ENCODE measurements at regions not wholly inside any gene's neighbourhood (a gene's known extent, or its start where the extent isn't known, plus 50 kb on each side); places are given as distances from the start of the nearest gene placed in this dataset.

DNA sequence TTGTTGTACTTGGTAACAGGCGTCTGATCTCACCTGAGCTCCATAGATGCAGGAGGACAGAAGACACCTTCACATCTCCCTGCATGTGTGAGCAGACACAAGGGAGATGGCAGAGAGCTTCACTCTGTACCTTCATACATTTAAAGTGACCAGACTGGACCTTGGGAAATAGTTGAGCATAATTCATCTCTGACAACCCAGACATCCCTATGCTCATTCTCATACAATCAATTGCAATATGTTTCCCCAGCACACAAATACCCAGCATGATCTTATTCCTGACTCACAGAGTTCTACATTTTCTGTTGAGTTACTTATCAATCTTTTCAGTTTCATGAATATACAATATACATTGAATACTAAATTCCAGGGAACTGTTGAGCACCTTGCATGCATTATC lies 488.2 kb upstream of the API5 start:
- H3K27me3 ChIP-seq (ENCODE audit: insufficient read depth, low read depth, low read length): no peaks in the 10 kb centered on the region
- no peaks in the 10 kb centered on the region for H3K9me3 ChIP-seq (ENCODE audit: low read length)
- H3K27ac ChIP-seq (ENCODE audit: low read length): no peak overlapping the region
- H2AFZ ChIP-seq (ENCODE audit: low read depth, low read length): no peak overlapping the region
- H3K9ac ChIP-seq (ENCODE audit: low read length): no peak overlapping the region
- no peaks in the 10 kb centered on the region for H3K36me3 ChIP-seq (ENCODE audit: insufficient read depth, low read length)
- H3F3A ChIP-seq (ENCODE audit: insufficient read depth, low read length, poor library complexity, severe bottlenecking): no peaks in the 10 kb centered on the region
- H4K20me1 ChIP-seq (ENCODE audit: insufficient read depth): no peaks in the 10 kb centered on the region
- no peaks in the 10 kb centered on the region for H3K9me2 ChIP-seq (ENCODE audit: insufficient read depth, low read length)
- no peak overlapping the region for H3K4me2 ChIP-seq (ENCODE audit: low read length)
- no peaks in the 10 kb centered on the region for H3K79me2 ChIP-seq (replicated peaks; ENCODE audit: insufficient read depth, low read length)
- H3K4me3 ChIP-seq (ENCODE audit: low read length): no peak overlapping the region
- TF ChIP-seq RAD21 (conservative IDR thresholded peaks at IDR 0.05) (no peak), EZH2 (IDR thresholded peaks at IDR 0.05; ENCODE audit: borderline replicate concordance, insufficient read depth, low read length, poor library complexity, severe bottlenecking) (no peak), POLR2AphosphoS5 (IDR thresholded peaks at IDR 0.05) (no peak), TAF1 (IDR thresholded peaks at IDR 0.05; ENCODE audit: low read depth) (no peak), EP300 (conservative IDR thresholded peaks at IDR 0.05; ENCODE audit: poor library complexity, severe bottlenecking) (no peak), MXI1 (conservative IDR thresholded peaks at IDR 0.05; ENCODE audit: poor library complexity, severe bottlenecking) (no peak), SMC3 (conservative IDR thresholded peaks at IDR 0.05; ENCODE audit: poor library complexity) (no peak)
- TF ChIP-seq, protein P1, sequence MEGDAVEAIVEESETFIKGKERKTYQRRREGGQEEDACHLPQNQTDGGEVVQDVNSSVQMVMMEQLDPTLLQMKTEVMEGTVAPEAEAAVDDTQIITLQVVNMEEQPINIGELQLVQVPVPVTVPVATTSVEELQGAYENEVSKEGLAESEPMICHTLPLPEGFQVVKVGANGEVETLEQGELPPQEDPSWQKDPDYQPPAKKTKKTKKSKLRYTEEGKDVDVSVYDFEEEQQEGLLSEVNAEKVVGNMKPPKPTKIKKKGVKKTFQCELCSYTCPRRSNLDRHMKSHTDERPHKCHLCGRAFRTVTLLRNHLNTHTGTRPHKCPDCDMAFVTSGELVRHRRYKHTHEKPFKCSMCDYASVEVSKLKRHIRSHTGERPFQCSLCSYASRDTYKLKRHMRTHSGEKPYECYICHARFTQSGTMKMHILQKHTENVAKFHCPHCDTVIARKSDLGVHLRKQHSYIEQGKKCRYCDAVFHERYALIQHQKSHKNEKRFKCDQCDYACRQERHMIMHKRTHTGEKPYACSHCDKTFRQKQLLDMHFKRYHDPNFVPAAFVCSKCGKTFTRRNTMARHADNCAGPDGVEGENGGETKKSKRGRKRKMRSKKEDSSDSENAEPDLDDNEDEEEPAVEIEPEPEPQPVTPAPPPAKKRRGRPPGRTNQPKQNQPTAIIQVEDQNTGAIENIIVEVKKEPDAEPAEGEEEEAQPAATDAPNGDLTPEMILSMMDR (IDR thresholded peaks at IDR 0.05; ENCODE audit: poor library complexity, severe bottlenecking): no peak
- TF ChIP-seq, protein P2, sequence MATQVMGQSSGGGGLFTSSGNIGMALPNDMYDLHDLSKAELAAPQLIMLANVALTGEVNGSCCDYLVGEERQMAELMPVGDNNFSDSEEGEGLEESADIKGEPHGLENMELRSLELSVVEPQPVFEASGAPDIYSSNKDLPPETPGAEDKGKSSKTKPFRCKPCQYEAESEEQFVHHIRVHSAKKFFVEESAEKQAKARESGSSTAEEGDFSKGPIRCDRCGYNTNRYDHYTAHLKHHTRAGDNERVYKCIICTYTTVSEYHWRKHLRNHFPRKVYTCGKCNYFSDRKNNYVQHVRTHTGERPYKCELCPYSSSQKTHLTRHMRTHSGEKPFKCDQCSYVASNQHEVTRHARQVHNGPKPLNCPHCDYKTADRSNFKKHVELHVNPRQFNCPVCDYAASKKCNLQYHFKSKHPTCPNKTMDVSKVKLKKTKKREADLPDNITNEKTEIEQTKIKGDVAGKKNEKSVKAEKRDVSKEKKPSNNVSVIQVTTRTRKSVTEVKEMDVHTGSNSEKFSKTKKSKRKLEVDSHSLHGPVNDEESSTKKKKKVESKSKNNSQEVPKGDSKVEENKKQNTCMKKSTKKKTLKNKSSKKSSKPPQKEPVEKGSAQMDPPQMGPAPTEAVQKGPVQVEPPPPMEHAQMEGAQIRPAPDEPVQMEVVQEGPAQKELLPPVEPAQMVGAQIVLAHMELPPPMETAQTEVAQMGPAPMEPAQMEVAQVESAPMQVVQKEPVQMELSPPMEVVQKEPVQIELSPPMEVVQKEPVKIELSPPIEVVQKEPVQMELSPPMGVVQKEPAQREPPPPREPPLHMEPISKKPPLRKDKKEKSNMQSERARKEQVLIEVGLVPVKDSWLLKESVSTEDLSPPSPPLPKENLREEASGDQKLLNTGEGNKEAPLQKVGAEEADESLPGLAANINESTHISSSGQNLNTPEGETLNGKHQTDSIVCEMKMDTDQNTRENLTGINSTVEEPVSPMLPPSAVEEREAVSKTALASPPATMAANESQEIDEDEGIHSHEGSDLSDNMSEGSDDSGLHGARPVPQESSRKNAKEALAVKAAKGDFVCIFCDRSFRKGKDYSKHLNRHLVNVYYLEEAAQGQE (IDR thresholded peaks at IDR 0.05; ENCODE audit: borderline replicate concordance): no peak

DNA sequence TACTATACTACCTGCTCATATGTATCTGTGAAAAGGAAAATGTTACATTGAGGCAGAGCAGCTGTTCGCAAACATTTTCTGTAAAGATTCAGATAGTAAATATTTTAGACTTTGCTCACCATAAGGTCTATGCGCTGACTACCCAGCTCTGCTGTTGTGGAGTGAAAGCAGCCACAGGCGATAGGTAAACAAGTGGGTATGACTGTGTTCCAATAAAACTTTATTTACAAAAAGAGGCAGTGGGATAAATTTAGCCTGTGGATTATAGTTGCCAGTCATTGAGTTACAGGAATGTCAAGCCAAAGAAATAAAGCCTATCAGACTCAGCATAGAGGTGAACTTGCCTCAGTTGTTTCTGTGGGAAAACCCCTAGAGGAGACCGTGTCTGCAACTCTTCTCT lies 487.7 kb upstream of the API5 start:
- no peak overlapping the region for H3K4me2 ChIP-seq (ENCODE audit: low read length)
- H2AFZ ChIP-seq (ENCODE audit: low read depth, low read length): no peak overlapping the region
- no peak overlapping the region for H3K9ac ChIP-seq (ENCODE audit: low read length)
- no peaks in the 10 kb centered on the region for H3K79me2 ChIP-seq (replicated peaks; ENCODE audit: insufficient read depth, low read length)
- no peaks in the 10 kb centered on the region for H3K27me3 ChIP-seq (ENCODE audit: insufficient read depth, low read depth, low read length)
- no peaks in the 10 kb centered on the region for H3K9me2 ChIP-seq (ENCODE audit: insufficient read depth, low read length)
- H3K36me3 ChIP-seq (ENCODE audit: insufficient read depth, low read length): no peaks in the 10 kb centered on the region
- no peaks in the 10 kb centered on the region for H4K20me1 ChIP-seq (ENCODE audit: insufficient read depth)
- H3K9me3 ChIP-seq (ENCODE audit: low read length): no peaks in the 10 kb centered on the region
- H3K4me3 ChIP-seq (ENCODE audit: low read length): no peak overlapping the region
- TF ChIP-seq, protein P1 (IDR thresholded peaks at IDR 0.05; ENCODE audit: poor library complexity, severe bottlenecking): no peak
- TF ChIP-seq EZH2 (IDR thresholded peaks at IDR 0.05; ENCODE audit: borderline replicate concordance, insufficient read depth, low read length, poor library complexity, severe bottlenecking) (no peak), RAD21 (conservative IDR thresholded peaks at IDR 0.05) (no peak), TAF1 (IDR thresholded peaks at IDR 0.05; ENCODE audit: low read depth) (no peak), POLR2AphosphoS5 (IDR thresholded peaks at IDR 0.05) (no peak), SMC3 (conservative IDR thresholded peaks at IDR 0.05; ENCODE audit: poor library complexity) (no peak), EP300 (conservative IDR thresholded peaks at IDR 0.05; ENCODE audit: poor library complexity, severe bottlenecking) (no peak), MXI1 (conservative IDR thresholded peaks at IDR 0.05; ENCODE audit: poor library complexity, severe bottlenecking) (no peak)
- TF ChIP-seq, protein P2 (IDR thresholded peaks at IDR 0.05; ENCODE audit: borderline replicate concordance): no peak
- H3K27ac ChIP-seq (ENCODE audit: low read length): no peak overlapping the region
- H3F3A ChIP-seq (ENCODE audit: insufficient read depth, low read length, poor library complexity, severe bottlenecking): no peaks in the 10 kb centered on the region
